IMR-90 (cell line): ENCODE measurements at regions not wholly inside any gene's neighbourhood (a gene's known extent, or its start where the extent isn't known, plus 50 kb on each side); places are given as distances from the start of the nearest gene placed in this dataset.

ENCODE experiments used
- ATAC-seq: fragments of 200-7000 bp; cut with Tn5 transposase; 2 replicates; pipeline ENCODE4 v1.9.1; 2020; ENCODE audit warnings: low read depth, mild to moderate bottlenecking, moderate library complexity
- BruUV-seq: library from RNA; stranded (reverse); fragments of 400-500 nt; replicated peaks from 2 replicates; lab custom pipeline; 2021; lab: Mats Ljungman, UMichigan
- CTCF ChIA-PET: fragments of 300-600 bp; formaldehyde crosslinking; extraction: SDS; loops from one replicate; lab custom pipeline; 2021; ENCODE audit warnings: antibody characterized with exemption; lab: Yijun Ruan, JAX
- POLR2A ChIA-PET: fragments of 300-600 bp; sonication (Branson Sonifier 250); formaldehyde crosslinking; loops from one replicate; lab custom pipeline; 2022; ENCODE audit warnings: antibody characterized with exemption; ENCODE audit not compliant: unreplicated experiment; lab: Charles Lee
- DNase-seq: peaks from one replicate; pipeline ENCODE4 v3.0.0; 2013
- H2AFZ ChIP-seq: replicated peaks from 2 replicates; pipeline ENCODE3; 2013; ENCODE audit warnings: low read length, mild to moderate bottlenecking; ENCODE audit not compliant: poor library complexity
- H2AK5ac ChIP-seq: 2 replicates; pipeline ENCODE4 v1.6.1; 2013; ENCODE audit warnings: low read depth, low read length, inconsistent platforms
- H2AK9ac ChIP-seq: replicated peaks from 2 replicates; pipeline ENCODE3; 2013; ENCODE audit warnings: mild to moderate bottlenecking, low read depth, low read length, moderate library complexity; ENCODE audit not compliant: poor library complexity
- H2BK120ac ChIP-seq: 2 replicates; pipeline ENCODE4 v1.6.1; 2013; ENCODE audit warnings: low read depth, low read length, inconsistent platforms
- H2BK15ac ChIP-seq: 3 replicates; pipeline ENCODE4 v1.6.1; 2013; ENCODE audit warnings: low read depth, low read length, inconsistent platforms
- H2BK20ac ChIP-seq: 2 replicates; pipeline ENCODE4 v1.6.1; 2013; ENCODE audit warnings: low read depth, mild to moderate bottlenecking, inconsistent platforms, low read length, moderate library complexity
- H2BK5ac ChIP-seq: 2 replicates; pipeline ENCODE4 v1.6.1; 2013; ENCODE audit warnings: mild to moderate bottlenecking, low read depth, low read length, inconsistent platforms; ENCODE audit not compliant: poor library complexity, severe bottlenecking
- H3K14ac ChIP-seq: replicated peaks from 2 replicates; pipeline ENCODE4 v1.6.1; 2013; ENCODE audit warnings: low read depth, low read length, inconsistent platforms
- H3K18ac ChIP-seq: 2 replicates; pipeline ENCODE4 v1.6.1; 2013; ENCODE audit warnings: low read depth, low read length, control low read depth
- H3K23ac ChIP-seq: 2 replicates; pipeline ENCODE4 v1.6.1; 2013; ENCODE audit warnings: low read depth, low read length, inconsistent platforms
- H3K27ac ChIP-seq: 2 replicates; pipeline ENCODE4 v1.5.1; 2013; ENCODE audit warnings: mild to moderate bottlenecking, control low read depth, low read length; ENCODE audit not compliant: insufficient read depth
- H3K27me3 ChIP-seq: 2 replicates; pipeline ENCODE4 v1.6.1; 2013; ENCODE audit warnings: low read length; ENCODE audit not compliant: control insufficient read depth, insufficient read depth
- H3K36me3 ChIP-seq: 2 replicates; pipeline ENCODE4 v1.6.1; 2013; ENCODE audit warnings: low read length, mixed read lengths; ENCODE audit not compliant: control insufficient read depth, insufficient read depth
- H3K4ac ChIP-seq: 2 replicates; pipeline ENCODE4 v1.6.1; 2013; ENCODE audit warnings: low read depth, low read length, inconsistent platforms
- H3K4me1 ChIP-seq: 2 replicates; pipeline ENCODE4 v1.6.1; 2013; ENCODE audit warnings: low read length, mixed read lengths; ENCODE audit not compliant: control insufficient read depth, insufficient read depth
- H3K4me2 ChIP-seq: 2 replicates; pipeline ENCODE4 v1.6.1; 2013; ENCODE audit warnings: low read depth, mild to moderate bottlenecking, control low read depth, low read length, moderate library complexity
- H3K4me3 ChIP-seq: 2 replicates; pipeline ENCODE4 v1.5.1; 2013; ENCODE audit warnings: low read depth, mild to moderate bottlenecking, control low read depth, low read length, moderate library complexity; ENCODE audit not compliant: insufficient read depth
- H3K56ac ChIP-seq: 2 replicates; pipeline ENCODE4 v1.6.1; 2013; ENCODE audit warnings: low read length, inconsistent platforms; ENCODE audit not compliant: insufficient read depth; ENCODE audit errors: extremely low read depth
- H3K79me1 ChIP-seq, 2 experiments: 2 replicates each; pipeline ENCODE4 v1.6.1; 2013; ENCODE audit warnings: low read length in 2 of 2, inconsistent platforms in 1 of 2, low read depth in 1 of 2
- H3K9ac ChIP-seq: 2 replicates; pipeline ENCODE4 v1.6.1; 2013; ENCODE audit warnings: low read depth, low read length, control low read depth
- H3K9me1 ChIP-seq: 2 replicates; pipeline ENCODE4 v1.6.1; 2013; ENCODE audit warnings: low read length, inconsistent platforms; ENCODE audit not compliant: insufficient read depth
- H3K9me3 ChIP-seq: 2 replicates; pipeline ENCODE4 v1.6.1; 2013; ENCODE audit warnings: low read length; ENCODE audit not compliant: control insufficient read depth, insufficient read depth
- H4K20me1 ChIP-seq: 2 replicates; pipeline ENCODE4 v1.6.1; 2013; ENCODE audit warnings: low read length, inconsistent platforms; ENCODE audit not compliant: insufficient read depth
- H4K5ac ChIP-seq: 2 replicates; pipeline ENCODE4 v1.6.1; 2013; ENCODE audit warnings: mild to moderate bottlenecking, low read depth, low read length, control low read depth
- H4K8ac ChIP-seq, 2 experiments: 2 replicates each; pipeline ENCODE4 v1.6.1; 2013; ENCODE audit warnings: low read depth in 2 of 2, low read length in 2 of 2, control low read depth in 1 of 2, inconsistent platforms in 1 of 2
- H4K91ac ChIP-seq: 2 replicates; pipeline ENCODE4 v1.6.1; 2013; ENCODE audit warnings: low read depth, low read length, inconsistent platforms; ENCODE audit not compliant: insufficient read depth
- BHLHE40 ChIP-seq: fragments of 150-350 bp; IDR thresholded peaks from 2 replicates; pipeline ENCODE4 v1.6.1; 2016; ENCODE audit warnings: mild to moderate bottlenecking, low read depth, low read length
- CEBPB ChIP-seq: IDR thresholded peaks from 2 replicates; pipeline ENCODE4 v1.6.1; 2012; ENCODE audit warnings: low read depth, low read length, improper control_type of control experiment
- FOS ChIP-seq: fragments of 150-350 bp; IDR thresholded peaks from 2 replicates; pipeline ENCODE4 v1.6.1; 2016; ENCODE audit warnings: low read depth, low read length
- MAZ ChIP-seq: IDR thresholded peaks from 2 replicates; pipeline ENCODE4 v1.6.1; 2012; ENCODE audit warnings: low read depth, mild to moderate bottlenecking, low read length, improper control_type of control experiment, moderate library complexity, borderline replicate concordance
- MXI1 ChIP-seq: IDR thresholded peaks from 2 replicates; pipeline ENCODE4 v1.6.1; 2012; ENCODE audit warnings: low read depth, mild to moderate bottlenecking, low read length, moderate library complexity, borderline replicate concordance
- NFE2L2 ChIP-seq: fragments of 150-350 bp; IDR thresholded peaks from 2 replicates; pipeline ENCODE4 v1.6.1; 2016; ENCODE audit warnings: low read depth, mild to moderate bottlenecking, low read length
- RCOR1 ChIP-seq: IDR thresholded peaks from 2 replicates; pipeline ENCODE4 v1.6.1; 2012; ENCODE audit warnings: mild to moderate bottlenecking, low read length, improper control_type of control experiment; ENCODE audit not compliant: insufficient replicate concordance
- RFX5 ChIP-seq: IDR thresholded peaks from 2 replicates; pipeline ENCODE4 v1.8.0; 2012; ENCODE audit warnings: low read depth, mild to moderate bottlenecking, low read length, moderate library complexity
- SMC3 ChIP-seq: fragments of 150-350 bp; IDR thresholded peaks from 2 replicates; pipeline ENCODE4 v1.6.1; 2016; ENCODE audit warnings: low read depth, mild to moderate bottlenecking, antibody characterized with exemption, low read length, moderate library complexity
- dilution Hi-C: fragments of 300-500 bp; cut with HindIII; formaldehyde crosslinking; loops from one replicate; pipeline ENCODE4 v1.14.3; 2018; ENCODE audit warnings: low sequenced_read_pairs; ENCODE audit not compliant: unreplicated experiment
- in situ Hi-C: fragments of 300-500 bp; cut with MboI; formaldehyde crosslinking; loops from 3 replicates; pipeline ENCODE4 v1.14.3; 2019; ENCODE audit warnings: low sequenced_read_pairs, inconsistent platforms, mixed read lengths
- intact Hi-C: fragments of 100-400 bp; cut with micrococcal nuclease; formaldehyde crosslinking; loops from 2 replicates; pipeline ENCODE4 v1.10.0; 2022
- TF ChIP-seq, protein P1 (sequence below): fragments of 150-350 bp; IDR thresholded peaks from 2 replicates; pipeline ENCODE4 v1.6.1; 2016; ENCODE audit warnings: low read depth, mild to moderate bottlenecking, low read length, moderate library complexity, borderline replicate concordance
- TF ChIP-seq, protein P2 (sequence below): conservative IDR thresholded peaks from 2 replicates; pipeline ENCODE4 v1.5.1; 2012; ENCODE audit warnings: mild to moderate bottlenecking, low read depth, low read length, improper control_type of control experiment

DNA sequence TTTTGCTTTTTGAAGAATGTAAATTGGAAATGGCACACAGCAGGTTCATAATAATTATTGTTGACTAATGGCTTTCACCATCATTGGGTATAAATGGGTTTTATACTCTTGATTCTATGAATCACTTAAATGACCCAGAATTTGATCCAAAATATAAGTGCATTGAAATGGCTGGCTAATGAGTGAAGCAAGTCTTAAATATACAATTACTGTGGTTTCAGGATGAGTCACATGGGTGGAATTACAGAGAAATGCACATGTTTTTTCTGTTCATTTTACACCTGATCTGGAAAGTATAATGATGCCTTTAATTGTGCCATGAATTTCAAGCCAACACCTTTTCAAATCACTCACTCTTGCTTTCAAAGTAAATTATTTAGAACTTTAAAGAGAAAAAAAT is 380.8 kb upstream of the CD180 start:
- no peaks in the 10 kb centered on the region for H4K20me1 ChIP-seq
- no peak overlapping the region for H2BK15ac ChIP-seq
- no peak overlapping the region for H3K14ac ChIP-seq
- dilution Hi-C loops (no loop called here), intact Hi-C loops (no loop called here), in situ Hi-C loops (no loop called here)
- no peak overlapping the region for H2BK120ac ChIP-seq
- ChIA-PET CTCF (no interaction called here), POLR2A (no interaction called here)
- H3K18ac ChIP-seq = no peak overlapping the region
- H3K9me3 ChIP-seq = no peaks in the 10 kb centered on the region
- no peak overlapping the region for H3K4ac ChIP-seq
- H2BK5ac ChIP-seq = no peak overlapping the region
- no TSS peak for BruUV-seq
- H2AK9ac ChIP-seq = no peak overlapping the region
- no peaks in the 10 kb centered on the region for H3K9me1 ChIP-seq
- no peaks in the 10 kb centered on the region for H3K36me3 ChIP-seq
- no peak overlapping the region for H4K5ac ChIP-seq
- no peaks in the 10 kb centered on the region for H3K27me3 ChIP-seq
- no peak overlapping the region for H2AK5ac ChIP-seq
- H3K27ac ChIP-seq = no peak overlapping the region
- H4K91ac ChIP-seq = no peak overlapping the region
- H3K9ac ChIP-seq = no peak overlapping the region
- no peak overlapping the region for H3K56ac ChIP-seq
- no peak overlapping the region for H3K23ac ChIP-seq
- H3K4me2 ChIP-seq = no peak overlapping the region
- no peak overlapping the region for H3K4me3 ChIP-seq
- peak; percentile 38 for DNase-seq
- ATAC-seq = peak; percentile 46; the same call in 1 of the 2 replicates
- no peak overlapping the region for H4K8ac ChIP-seq
- H3K4me1 ChIP-seq = no peaks in the 10 kb centered on the region; the same call in 1 of the 2 replicates
- H3K79me1 ChIP-seq = no peaks in the 10 kb centered on the region
- H2AFZ ChIP-seq = no peak overlapping the region
- TF ChIP-seq, protein P1, sequence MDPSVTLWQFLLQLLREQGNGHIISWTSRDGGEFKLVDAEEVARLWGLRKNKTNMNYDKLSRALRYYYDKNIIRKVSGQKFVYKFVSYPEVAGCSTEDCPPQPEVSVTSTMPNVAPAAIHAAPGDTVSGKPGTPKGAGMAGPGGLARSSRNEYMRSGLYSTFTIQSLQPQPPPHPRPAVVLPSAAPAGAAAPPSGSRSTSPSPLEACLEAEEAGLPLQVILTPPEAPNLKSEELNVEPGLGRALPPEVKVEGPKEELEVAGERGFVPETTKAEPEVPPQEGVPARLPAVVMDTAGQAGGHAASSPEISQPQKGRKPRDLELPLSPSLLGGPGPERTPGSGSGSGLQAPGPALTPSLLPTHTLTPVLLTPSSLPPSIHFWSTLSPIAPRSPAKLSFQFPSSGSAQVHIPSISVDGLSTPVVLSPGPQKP = no peak
- TF ChIP-seq CEBPB (no peak), NFE2L2 (no peak), BHLHE40 (no peak), MXI1 (no peak), SMC3 (no peak), MAZ (no peak), FOS (no peak), RCOR1 (no peak), RFX5 (no peak)
- TF ChIP-seq, protein P2, sequence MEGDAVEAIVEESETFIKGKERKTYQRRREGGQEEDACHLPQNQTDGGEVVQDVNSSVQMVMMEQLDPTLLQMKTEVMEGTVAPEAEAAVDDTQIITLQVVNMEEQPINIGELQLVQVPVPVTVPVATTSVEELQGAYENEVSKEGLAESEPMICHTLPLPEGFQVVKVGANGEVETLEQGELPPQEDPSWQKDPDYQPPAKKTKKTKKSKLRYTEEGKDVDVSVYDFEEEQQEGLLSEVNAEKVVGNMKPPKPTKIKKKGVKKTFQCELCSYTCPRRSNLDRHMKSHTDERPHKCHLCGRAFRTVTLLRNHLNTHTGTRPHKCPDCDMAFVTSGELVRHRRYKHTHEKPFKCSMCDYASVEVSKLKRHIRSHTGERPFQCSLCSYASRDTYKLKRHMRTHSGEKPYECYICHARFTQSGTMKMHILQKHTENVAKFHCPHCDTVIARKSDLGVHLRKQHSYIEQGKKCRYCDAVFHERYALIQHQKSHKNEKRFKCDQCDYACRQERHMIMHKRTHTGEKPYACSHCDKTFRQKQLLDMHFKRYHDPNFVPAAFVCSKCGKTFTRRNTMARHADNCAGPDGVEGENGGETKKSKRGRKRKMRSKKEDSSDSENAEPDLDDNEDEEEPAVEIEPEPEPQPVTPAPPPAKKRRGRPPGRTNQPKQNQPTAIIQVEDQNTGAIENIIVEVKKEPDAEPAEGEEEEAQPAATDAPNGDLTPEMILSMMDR = no peak
- no peak overlapping the region for H2BK20ac ChIP-seq
